ENCODE measurements at regions not wholly inside any gene's neighbourhood (a gene's known extent, or its start where the extent isn't known, plus 50 kb on each side); places are given as distances from the start of the nearest gene placed in this dataset.

DNA sequence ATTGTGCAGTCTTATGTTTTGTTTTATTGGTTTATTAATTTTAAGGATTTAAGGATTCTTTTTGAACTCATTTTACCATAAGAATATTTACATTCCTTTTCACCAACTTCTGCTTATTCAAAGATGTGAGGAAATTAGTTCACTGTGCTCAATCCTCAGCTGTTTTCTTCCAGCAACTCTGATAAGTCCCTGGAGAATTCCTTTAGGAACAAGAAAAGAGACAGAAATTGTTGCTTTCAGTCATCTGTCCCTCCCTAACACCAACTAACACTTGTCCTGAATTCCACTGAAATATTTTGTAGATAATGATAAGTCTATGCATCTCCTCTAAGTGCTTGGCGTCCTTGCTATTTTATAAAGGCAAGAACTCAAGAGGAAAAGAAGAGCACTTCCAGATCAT lies 334.8 kb upstream of the MARCKS start:
- Mint-ChIP-seq H3K36me3 (ENCODE audit: low read depth) (no peaks in the 10 kb centered on the region), H3K4me3 (no peak overlapping the region), H3K27ac (no peak overlapping the region), H3K27me3 (no peaks in the 10 kb centered on the region), H3K4me1 (no peaks in the 10 kb centered on the region), H3K9me3 (no peaks in the 10 kb centered on the region)
- ChIA-PET POLR2A (no interaction called here), CTCF (no interaction called here)
- intact Hi-C loops (cut with micrococcal nuclease): no loop called here
- TF ChIP-seq CTCF (IDR thresholded peaks at IDR 0.05): no peak
- DNase-seq (no peak), ATAC-seq (ENCODE audit: low read depth) (no peak)

DNA sequence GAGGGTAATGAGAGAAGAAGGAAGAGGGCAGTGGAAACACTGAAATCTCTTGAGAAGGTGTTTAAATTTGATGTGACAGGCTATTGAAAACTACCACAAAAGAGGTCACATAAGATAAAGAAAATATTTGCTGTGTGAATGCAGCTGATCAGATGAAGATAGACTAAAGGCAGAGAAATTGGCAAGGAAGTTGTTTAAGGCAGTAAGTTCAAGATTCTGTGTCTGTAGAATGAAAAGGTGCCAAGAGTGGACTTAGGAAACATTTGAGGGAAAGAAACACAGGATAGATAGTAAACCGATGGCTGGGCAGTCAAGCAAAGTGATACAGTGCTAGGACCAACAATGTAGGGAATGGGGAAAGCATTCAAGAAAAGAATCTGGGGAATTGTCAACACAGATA lies 332.3 kb upstream of the MARCKS start:
- POLR2A ChIA-PET: no interaction called here

GRCh38 chr6:113526553-113526952 lies 330.6 kb upstream of the MARCKS start:
- no peaks in the 10 kb centered on the region for H3K27me3 Mint-ChIP-seq
- ATAC-seq (ENCODE audit: low read depth): no peak
- H3K36me3 Mint-ChIP-seq (ENCODE audit: low read depth): no peaks in the 10 kb centered on the region
- CTCF ChIA-PET: no interaction called here
- no peaks in the 10 kb centered on the region for H3K4me1 Mint-ChIP-seq
- TF ChIP-seq CTCF (IDR thresholded peaks at IDR 0.05): no peak
- intact Hi-C loops (cut with micrococcal nuclease): no loop called here
- POLR2A ChIA-PET: no interaction called here
- no peaks in the 10 kb centered on the region for H3K9me3 Mint-ChIP-seq
- DNase-seq: no peak
- no peak overlapping the region for H3K4me3 Mint-ChIP-seq
- no peak overlapping the region for H3K27ac Mint-ChIP-seq

More for the DNA sequence above, 332.3 kb upstream of the MARCKS start:
- H3K36me3 Mint-ChIP-seq (ENCODE audit: low read depth): no peaks in the 10 kb centered on the region
- no peak overlapping the region for H3K27ac Mint-ChIP-seq
- no peak overlapping the region for H3K4me3 Mint-ChIP-seq
- DNase-seq: no peak
- intact Hi-C loops (cut with micrococcal nuclease): no loop called here
- ATAC-seq (ENCODE audit: low read depth): no peak
- CTCF ChIA-PET: no interaction called here
- no peaks in the 10 kb centered on the region for H3K9me3 Mint-ChIP-seq
- no peaks in the 10 kb centered on the region for H3K27me3 Mint-ChIP-seq
- no peak for TF ChIP-seq CTCF (IDR thresholded peaks at IDR 0.05)
- no peaks in the 10 kb centered on the region for H3K4me1 Mint-ChIP-seq

- ChIA-PET CTCF (no interaction called here), POLR2A (no interaction called here)
- DNase-seq: no peak
- Mint-ChIP-seq H3K4me3 (no peak overlapping the region), H3K27ac (no peak overlapping the region), H3K4me1 (no peaks in the 10 kb centered on the region), H3K36me3 (ENCODE audit: low read depth) (no peaks in the 10 kb centered on the region), H3K9me3 (no peaks in the 10 kb centered on the region), H3K27me3 (no peaks in the 10 kb centered on the region)
- intact Hi-C loops (cut with micrococcal nuclease): no loop called here
- no peak for ATAC-seq (ENCODE audit: low read depth)
- no peak for TF ChIP-seq CTCF (IDR thresholded peaks at IDR 0.05)
Observed at GRCh38 chr6:113526995-113527394, 330.1 kb upstream of the MARCKS start.

- Mint-ChIP-seq H3K27me3 (no peaks in the 10 kb centered on the region), H3K27ac (no peak overlapping the region), H3K36me3 (ENCODE audit: low read depth) (no peaks in the 10 kb centered on the region), H3K4me1 (no peaks in the 10 kb centered on the region), H3K9me3 (no peaks in the 10 kb centered on the region), H3K4me3 (no peak overlapping the region)
- ATAC-seq (ENCODE audit: low read depth): no peak
- no peak for TF ChIP-seq CTCF (IDR thresholded peaks at IDR 0.05)
- intact Hi-C loops (cut with micrococcal nuclease): no loop called here
- no peak for DNase-seq
- CTCF ChIA-PET: no interaction called here
- POLR2A ChIA-PET: no interaction called here
Observed at GRCh38 chr6:113528111-113528510, 329.0 kb upstream of the MARCKS start.
